HEK293 (cell line): ENCODE measurements at regions not wholly inside any gene's neighbourhood (a gene's known extent, or its start where the extent isn't known, plus 50 kb on each side); places are given as distances from the start of the nearest gene placed in this dataset.

Experiments
- CTCF ChIP-seq: fragments of 450-650 bp; formaldehyde crosslinking; IDR thresholded peaks from 2 replicates; pipeline ENCODE4 v1.5.1; 2016; ENCODE audit warnings: missing biosample characterization, missing genetic modification characterization
- ZNF324 ChIP-seq: fragments of 450-650 bp; formaldehyde crosslinking; IDR thresholded peaks from 2 replicates; pipeline ENCODE4 v1.5.1; 2016; ENCODE audit warnings: missing biosample characterization, missing genetic modification characterization
- ZNF610 ChIP-seq: fragments of 450-650 bp; formaldehyde crosslinking; IDR thresholded peaks from 2 replicates; pipeline ENCODE4 v1.5.1; 2016; ENCODE audit warnings: missing biosample characterization, missing genetic modification characterization, borderline replicate concordance
- ZNF791 ChIP-seq: fragments of 450-650 bp; formaldehyde crosslinking; IDR thresholded peaks from 2 replicates; pipeline ENCODE4 v1.5.1; 2016; ENCODE audit warnings: missing biosample characterization, missing genetic modification characterization
- ZXDB ChIP-seq: fragments of 450-650 bp; formaldehyde crosslinking; IDR thresholded peaks from 2 replicates; pipeline ENCODE4 v1.5.1; 2016; ENCODE audit warnings: missing biosample characterization, missing genetic modification characterization

GRCh38 chr18:37657493-37657892 is 91.9 kb upstream of the CELF4 start:
- TF ChIP-seq CTCF (tag by site-specific recombination), result no peak
- no peak for TF ChIP-seq ZNF610 (tag by site-specific recombination)
- no peak for TF ChIP-seq ZXDB
- TF ChIP-seq ZNF791 (tag by site-specific recombination), result no peak
- no peak for TF ChIP-seq ZNF324 (tag by site-specific recombination)
